Endometrial microvascular endothelial cells (primary cell): ENCODE measurements at regions not wholly inside any gene's neighbourhood (a gene's known extent, or its start where the extent isn't known, plus 50 kb on each side); places are given as distances from the start of the nearest gene placed in this dataset.

ENCODE experiments used
- in situ Hi-C: cut with HindIII; loops from 2 replicates; pipeline ENCODE4 v1.10.0; 2017; ENCODE audit warnings: low sequenced_read_pairs, low pct_unique_long_range_greater_than_20kb; ENCODE audit errors: inconsistent ontology term

DNA sequence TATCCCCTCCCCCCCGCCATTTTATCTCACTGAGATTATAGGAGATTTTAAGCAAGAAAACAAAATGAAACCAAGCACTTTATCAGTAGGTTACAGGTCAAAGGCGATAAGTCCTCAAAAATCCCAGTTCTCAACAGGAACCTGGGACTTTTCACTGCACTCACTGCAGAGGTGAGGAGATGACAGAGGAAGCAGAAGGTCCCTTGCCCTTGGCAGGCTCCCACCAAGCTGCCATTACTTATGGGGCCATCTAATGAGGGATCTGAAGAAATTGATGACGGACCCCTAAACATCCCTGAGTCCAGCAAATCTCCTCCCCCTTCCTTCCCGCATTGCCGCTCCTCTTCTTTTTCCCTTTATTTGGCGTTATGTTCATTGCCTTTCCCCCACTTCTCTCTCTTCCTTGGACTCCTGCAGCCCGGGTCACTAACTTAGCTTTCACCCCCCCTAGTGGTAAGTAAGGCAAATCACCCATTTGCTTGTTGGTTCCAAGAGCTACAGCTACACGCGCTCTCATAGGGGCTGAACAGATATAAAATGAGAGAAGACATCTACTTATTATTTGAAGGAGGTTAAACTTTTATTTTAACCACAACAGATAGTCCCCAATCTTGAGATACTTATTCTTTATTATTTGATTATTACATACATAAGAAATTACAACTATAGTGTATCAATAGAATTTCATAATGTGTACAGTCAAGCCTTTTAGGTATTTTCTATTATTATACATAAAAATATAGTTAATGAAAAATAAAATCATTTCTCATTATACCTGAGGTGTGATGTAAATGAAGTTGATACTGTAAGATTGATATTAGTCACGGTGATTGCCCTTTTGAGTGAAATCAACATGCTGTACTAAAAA is 52.0 kb upstream of the ARGLU1 start:
- in situ Hi-C loops: no loop called here
